ENCODE measurements at regions not wholly inside any gene's neighbourhood (a gene's known extent, or its start where the extent isn't known, plus 50 kb on each side); places are given as distances from the start of the nearest gene placed in this dataset.

DNA sequence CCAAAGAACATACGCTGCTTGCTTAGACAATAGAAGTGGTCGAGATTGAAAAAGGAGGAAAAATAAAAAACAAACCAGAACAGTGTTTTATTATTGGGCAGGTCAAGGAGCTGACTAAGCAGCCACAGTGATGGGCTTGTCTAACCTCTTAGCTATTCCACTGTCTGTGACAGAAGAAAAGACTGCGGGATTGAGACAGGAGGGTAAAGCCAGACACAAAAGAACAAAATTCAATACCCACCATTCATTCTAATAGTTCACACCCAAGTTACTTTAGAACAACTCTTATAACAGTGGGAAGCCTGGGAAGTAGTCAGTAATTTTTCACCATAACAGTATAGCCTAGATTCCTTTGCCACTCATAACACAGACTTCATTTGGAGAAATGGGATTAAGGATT is 435.4 kb downstream of the MFSD1 start:
- H3K36me3 ChIP-seq (replicated peaks in 1 of 2), result no peaks in the 10 kb centered on the region
- H3K27me3 ChIP-seq, result no peaks in the 10 kb centered on the region
- intact Hi-C loops (cut with DNase I), result no loop called here
- H3K27ac ChIP-seq, result no peak overlapping the region
- no peaks in the 10 kb centered on the region for H3K9me3 ChIP-seq (replicated peaks in 1 of 3)
- no peak for TF ChIP-seq POLR2A (IDR thresholded peaks at IDR 0.05)
- TF ChIP-seq, protein P1, sequence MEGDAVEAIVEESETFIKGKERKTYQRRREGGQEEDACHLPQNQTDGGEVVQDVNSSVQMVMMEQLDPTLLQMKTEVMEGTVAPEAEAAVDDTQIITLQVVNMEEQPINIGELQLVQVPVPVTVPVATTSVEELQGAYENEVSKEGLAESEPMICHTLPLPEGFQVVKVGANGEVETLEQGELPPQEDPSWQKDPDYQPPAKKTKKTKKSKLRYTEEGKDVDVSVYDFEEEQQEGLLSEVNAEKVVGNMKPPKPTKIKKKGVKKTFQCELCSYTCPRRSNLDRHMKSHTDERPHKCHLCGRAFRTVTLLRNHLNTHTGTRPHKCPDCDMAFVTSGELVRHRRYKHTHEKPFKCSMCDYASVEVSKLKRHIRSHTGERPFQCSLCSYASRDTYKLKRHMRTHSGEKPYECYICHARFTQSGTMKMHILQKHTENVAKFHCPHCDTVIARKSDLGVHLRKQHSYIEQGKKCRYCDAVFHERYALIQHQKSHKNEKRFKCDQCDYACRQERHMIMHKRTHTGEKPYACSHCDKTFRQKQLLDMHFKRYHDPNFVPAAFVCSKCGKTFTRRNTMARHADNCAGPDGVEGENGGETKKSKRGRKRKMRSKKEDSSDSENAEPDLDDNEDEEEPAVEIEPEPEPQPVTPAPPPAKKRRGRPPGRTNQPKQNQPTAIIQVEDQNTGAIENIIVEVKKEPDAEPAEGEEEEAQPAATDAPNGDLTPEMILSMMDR (IDR thresholded peaks at IDR 0.05), result no peak
- H3K4me3 ChIP-seq, result no peak overlapping the region
- 58 to 64% (median 59%) methylated on average over 3 of the region's 3 CpGs for WGBS, 4 donors
- no peaks in the 10 kb centered on the region for H3K4me1 ChIP-seq (replicated peaks in 1 of 2)
- no peak for DNase-seq

- TF ChIP-seq POLR2A (IDR thresholded peaks at IDR 0.05), result no peak
- TF ChIP-seq, protein P1 (IDR thresholded peaks at IDR 0.05), result no peak
- intact Hi-C loops (cut with DNase I), result no loop called here
- Histone ChIP-seq H3K27ac (no peak overlapping the region), H3K4me1 (replicated peaks in 1 of 2) (no peaks in the 10 kb centered on the region), H3K9me3 (replicated peaks in 1 of 3) (no peaks in the 10 kb centered on the region), H3K4me3 (no peak overlapping the region), H3K36me3 (replicated peaks in 1 of 2) (no peaks in the 10 kb centered on the region), H3K27me3 (no peaks in the 10 kb centered on the region)
- peak in 5 of 7 donors; percentile 4 to 24 (median 16) for DNase-seq
- WGBS, 4 donors, result 47 to 67% (median 59%) methylated on average over 2 of the region's 2 CpGs
These were observed 436.8 kb downstream of the MFSD1 start for GRCh38 chr3:159238646-159239045.

DNA sequence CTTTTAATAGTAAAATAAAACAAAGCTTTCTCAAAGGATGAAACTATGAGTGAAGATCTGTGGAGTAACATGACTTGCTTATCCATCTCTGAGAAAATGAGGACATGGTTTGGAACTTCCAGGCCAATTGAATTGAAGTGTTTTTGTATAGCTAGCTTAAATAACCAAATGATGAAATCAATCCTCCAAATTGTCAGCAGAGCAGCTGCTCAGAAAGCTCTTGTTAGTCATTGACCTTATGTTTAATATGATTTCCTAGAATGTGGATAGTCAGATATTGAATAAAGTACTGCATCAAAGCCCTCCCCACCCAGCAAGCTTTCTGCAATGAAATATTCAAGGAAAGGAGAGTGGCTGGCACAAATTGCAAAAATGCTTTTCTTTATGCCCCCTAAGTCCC is 437.2 kb downstream of the MFSD1 start:
- intact Hi-C loops (cut with DNase I), result no loop called here
- Histone ChIP-seq H3K9me3 (replicated peaks in 1 of 3) (no peaks in the 10 kb centered on the region), H3K27ac (no peak overlapping the region), H3K4me3 (no peak overlapping the region), H3K36me3 (replicated peaks in 1 of 2) (no peaks in the 10 kb centered on the region), H3K27me3 (no peaks in the 10 kb centered on the region), H3K4me1 (replicated peaks in 1 of 2) (no peaks in the 10 kb centered on the region)
- DNase-seq, result no peak
- no peak for TF ChIP-seq POLR2A (IDR thresholded peaks at IDR 0.05)
- TF ChIP-seq, protein P1 (IDR thresholded peaks at IDR 0.05), result no peak

- DNase-seq, result no peak
- 70 to 78% (median 73%) methylated on average over 4 of the region's 4 CpGs for WGBS, 4 donors
These were observed 443.1 kb downstream of the MFSD1 start for GRCh38 chr3:159244933-159245332.

More at GRCh38 chr3:159244933-159245332, 443.1 kb downstream of the MFSD1 start:
- TF ChIP-seq POLR2A (IDR thresholded peaks at IDR 0.05), result no peak
- TF ChIP-seq, protein P1 (IDR thresholded peaks at IDR 0.05), result no peak
- Histone ChIP-seq H3K4me3 (no peak overlapping the region), H3K4me1 (replicated peaks in 1 of 2) (no peaks in the 10 kb centered on the region), H3K27me3 (no peaks in the 10 kb centered on the region), H3K9me3 (replicated peaks in 1 of 3) (no peaks in the 10 kb centered on the region), H3K27ac (no peak overlapping the region), H3K36me3 (replicated peaks in 1 of 2) (no peaks in the 10 kb centered on the region)
- intact Hi-C loops (cut with DNase I), result no loop called here

Measured in adrenal gland (tissue), 9 donors.